ENCODE measurements at regions not wholly inside any gene's neighbourhood (a gene's known extent, or its start where the extent isn't known, plus 50 kb on each side); places are given as distances from the start of the nearest gene placed in this dataset.

DNA sequence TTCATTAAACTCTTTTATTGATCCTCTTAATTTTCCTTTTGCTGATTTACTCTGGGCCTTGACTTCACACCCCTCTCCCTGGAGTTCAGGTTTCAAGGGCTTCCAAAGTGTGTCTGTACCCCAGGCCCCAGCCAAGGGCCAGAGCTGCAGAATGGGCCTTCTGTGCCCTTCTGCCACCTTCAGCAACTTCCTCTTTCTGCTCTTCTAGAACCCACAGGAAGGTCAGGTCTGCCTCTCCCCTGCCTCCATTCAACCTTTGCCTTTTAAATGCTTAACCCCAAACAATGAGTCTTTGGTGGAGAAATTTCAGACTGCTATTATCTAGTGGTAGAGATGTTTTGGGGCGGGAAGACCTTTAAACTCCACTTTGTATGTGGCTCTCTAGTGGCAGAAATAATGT, 63.1 kb downstream of the TSN start:
- H3K27ac ChIP-seq, result no peak overlapping the region
- H3K4me3 ChIP-seq, result no peak overlapping the region
- no peaks in the 10 kb centered on the region for H3K27me3 ChIP-seq (replicated peaks; ENCODE audit: insufficient read depth)
- no peaks in the 10 kb centered on the region for H3K4me1 ChIP-seq (ENCODE audit: control insufficient read depth in 1 of 2, low read depth in 2 of 2)
- no peaks in the 10 kb centered on the region for H3K36me3 ChIP-seq
- no peaks in the 10 kb centered on the region for H3K9me3 ChIP-seq
- ATAC-seq (ENCODE audit: insufficient number of reproducible peaks, low FRiP score, low read depth), result no peak
- no peak for DNase-seq (ENCODE audit: low spot score)
- TF ChIP-seq, protein P1, sequence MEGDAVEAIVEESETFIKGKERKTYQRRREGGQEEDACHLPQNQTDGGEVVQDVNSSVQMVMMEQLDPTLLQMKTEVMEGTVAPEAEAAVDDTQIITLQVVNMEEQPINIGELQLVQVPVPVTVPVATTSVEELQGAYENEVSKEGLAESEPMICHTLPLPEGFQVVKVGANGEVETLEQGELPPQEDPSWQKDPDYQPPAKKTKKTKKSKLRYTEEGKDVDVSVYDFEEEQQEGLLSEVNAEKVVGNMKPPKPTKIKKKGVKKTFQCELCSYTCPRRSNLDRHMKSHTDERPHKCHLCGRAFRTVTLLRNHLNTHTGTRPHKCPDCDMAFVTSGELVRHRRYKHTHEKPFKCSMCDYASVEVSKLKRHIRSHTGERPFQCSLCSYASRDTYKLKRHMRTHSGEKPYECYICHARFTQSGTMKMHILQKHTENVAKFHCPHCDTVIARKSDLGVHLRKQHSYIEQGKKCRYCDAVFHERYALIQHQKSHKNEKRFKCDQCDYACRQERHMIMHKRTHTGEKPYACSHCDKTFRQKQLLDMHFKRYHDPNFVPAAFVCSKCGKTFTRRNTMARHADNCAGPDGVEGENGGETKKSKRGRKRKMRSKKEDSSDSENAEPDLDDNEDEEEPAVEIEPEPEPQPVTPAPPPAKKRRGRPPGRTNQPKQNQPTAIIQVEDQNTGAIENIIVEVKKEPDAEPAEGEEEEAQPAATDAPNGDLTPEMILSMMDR (IDR thresholded peaks at IDR 0.05), result no peak

DNA sequence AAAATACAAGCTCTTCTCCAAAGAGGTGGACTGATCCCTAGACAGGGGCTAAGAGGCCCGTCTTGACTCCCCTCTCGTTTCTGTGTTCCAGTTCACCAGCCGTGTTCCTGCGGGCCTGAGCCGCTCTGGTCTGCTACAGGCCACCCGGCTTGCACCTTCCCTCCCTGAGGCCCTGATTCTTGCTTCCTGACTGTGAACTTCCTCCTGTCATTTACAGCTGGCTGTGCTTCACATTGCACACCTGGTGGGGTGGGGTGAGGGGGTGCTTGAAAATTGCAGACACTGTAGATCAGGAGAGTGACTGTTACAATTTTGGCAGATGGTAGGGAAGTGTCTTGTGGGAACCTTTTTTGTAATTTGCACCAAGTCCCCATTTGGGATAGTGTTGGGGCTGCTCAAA, 64.4 kb downstream of the TSN start:
- Histone ChIP-seq H3K4me1 (ENCODE audit: control insufficient read depth in 1 of 2, low read depth in 2 of 2) (no peaks in the 10 kb centered on the region), H3K4me3 (no peak overlapping the region), H3K27me3 (replicated peaks; ENCODE audit: insufficient read depth) (no peaks in the 10 kb centered on the region), H3K36me3 (no peaks in the 10 kb centered on the region), H3K27ac (no peak overlapping the region), H3K9me3 (no peaks in the 10 kb centered on the region)
- DNase-seq (ENCODE audit: low spot score) (no peak), ATAC-seq (ENCODE audit: insufficient number of reproducible peaks, low FRiP score, low read depth) (no peak)
- TF ChIP-seq, protein P1 (IDR thresholded peaks at IDR 0.05), result no peak

DNA sequence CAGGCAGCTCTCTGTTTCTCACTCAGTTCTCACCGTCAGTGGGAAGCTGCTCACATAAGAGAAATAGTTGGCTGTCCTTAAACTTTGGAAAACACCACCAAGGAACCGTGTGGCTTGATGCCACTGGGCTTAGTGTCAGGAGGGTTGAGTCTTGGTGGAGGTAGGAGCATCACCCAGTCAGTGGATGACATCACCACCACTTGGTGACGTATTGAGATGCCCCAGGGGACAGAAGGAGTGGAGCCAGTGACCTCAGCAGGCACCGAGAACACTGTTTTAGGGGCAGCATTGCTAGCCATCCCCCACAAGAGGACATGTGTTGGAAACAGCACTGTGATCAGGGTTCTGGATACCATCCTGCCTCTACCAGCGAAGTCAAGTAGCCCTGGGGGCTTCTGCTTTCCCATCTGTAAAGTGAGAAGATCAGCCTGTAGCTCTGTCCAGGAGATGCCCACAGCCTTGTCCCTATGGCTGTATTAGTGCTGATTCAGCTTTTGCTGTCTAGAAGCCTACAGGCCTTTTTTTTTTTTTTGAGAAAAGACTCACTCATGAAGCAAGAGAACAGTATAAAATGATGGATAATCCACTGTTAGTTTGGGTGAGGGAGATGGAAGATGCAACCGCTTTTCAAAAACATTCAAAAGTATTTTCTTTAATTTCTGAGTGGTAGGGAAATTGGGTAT, 66.2 kb downstream of the TSN start:
- no peak for DNase-seq (ENCODE audit: low spot score)
- no peak for ATAC-seq (ENCODE audit: insufficient number of reproducible peaks, low FRiP score, low read depth)
- H3K4me3 ChIP-seq, result no peak overlapping the region

DNA sequence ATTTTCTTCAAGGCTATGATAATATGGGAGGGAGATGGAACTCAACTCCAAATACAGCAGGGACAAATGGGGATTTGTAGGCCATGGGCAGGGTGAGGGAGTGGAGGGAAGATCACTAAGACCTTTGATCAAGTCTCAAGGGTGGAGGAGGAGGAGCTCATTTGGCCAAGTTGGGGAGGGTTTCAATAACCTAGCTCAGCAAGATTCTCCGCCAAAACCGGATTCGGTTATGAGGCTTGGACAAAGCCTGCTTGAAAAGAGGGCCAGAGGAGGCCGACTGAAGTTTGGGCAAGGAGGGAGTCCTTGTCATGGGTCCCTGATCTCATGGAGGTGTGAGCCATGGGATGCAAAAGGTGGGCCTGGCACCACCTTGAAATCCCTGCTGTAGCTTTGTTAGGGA, 68.8 kb downstream of the TSN start:
- Histone ChIP-seq H3K27ac (no peak overlapping the region), H3K27me3 (replicated peaks; ENCODE audit: insufficient read depth) (no peaks in the 10 kb centered on the region), H3K9me3 (no peaks in the 10 kb centered on the region), H3K4me1 (ENCODE audit: control insufficient read depth in 1 of 2, low read depth in 2 of 2) (no peaks in the 10 kb centered on the region), H3K4me3 (no peak overlapping the region), H3K36me3 (no peaks in the 10 kb centered on the region)
- no peak for ATAC-seq (ENCODE audit: insufficient number of reproducible peaks, low FRiP score, low read depth)
- TF ChIP-seq, protein P1 (IDR thresholded peaks at IDR 0.05), result no peak
- DNase-seq (ENCODE audit: low spot score), result no peak

More for the DNA sequence above, 66.2 kb downstream of the TSN start:
- Histone ChIP-seq H3K9me3 (no peaks in the 10 kb centered on the region), H3K4me1 (ENCODE audit: control insufficient read depth in 1 of 2, low read depth in 2 of 2) (no peaks in the 10 kb centered on the region), H3K36me3 (no peaks in the 10 kb centered on the region), H3K27ac (no peak overlapping the region), H3K27me3 (replicated peaks; ENCODE audit: insufficient read depth) (no peaks in the 10 kb centered on the region)
- TF ChIP-seq, protein P1 (IDR thresholded peaks at IDR 0.05), result no peak

DNA sequence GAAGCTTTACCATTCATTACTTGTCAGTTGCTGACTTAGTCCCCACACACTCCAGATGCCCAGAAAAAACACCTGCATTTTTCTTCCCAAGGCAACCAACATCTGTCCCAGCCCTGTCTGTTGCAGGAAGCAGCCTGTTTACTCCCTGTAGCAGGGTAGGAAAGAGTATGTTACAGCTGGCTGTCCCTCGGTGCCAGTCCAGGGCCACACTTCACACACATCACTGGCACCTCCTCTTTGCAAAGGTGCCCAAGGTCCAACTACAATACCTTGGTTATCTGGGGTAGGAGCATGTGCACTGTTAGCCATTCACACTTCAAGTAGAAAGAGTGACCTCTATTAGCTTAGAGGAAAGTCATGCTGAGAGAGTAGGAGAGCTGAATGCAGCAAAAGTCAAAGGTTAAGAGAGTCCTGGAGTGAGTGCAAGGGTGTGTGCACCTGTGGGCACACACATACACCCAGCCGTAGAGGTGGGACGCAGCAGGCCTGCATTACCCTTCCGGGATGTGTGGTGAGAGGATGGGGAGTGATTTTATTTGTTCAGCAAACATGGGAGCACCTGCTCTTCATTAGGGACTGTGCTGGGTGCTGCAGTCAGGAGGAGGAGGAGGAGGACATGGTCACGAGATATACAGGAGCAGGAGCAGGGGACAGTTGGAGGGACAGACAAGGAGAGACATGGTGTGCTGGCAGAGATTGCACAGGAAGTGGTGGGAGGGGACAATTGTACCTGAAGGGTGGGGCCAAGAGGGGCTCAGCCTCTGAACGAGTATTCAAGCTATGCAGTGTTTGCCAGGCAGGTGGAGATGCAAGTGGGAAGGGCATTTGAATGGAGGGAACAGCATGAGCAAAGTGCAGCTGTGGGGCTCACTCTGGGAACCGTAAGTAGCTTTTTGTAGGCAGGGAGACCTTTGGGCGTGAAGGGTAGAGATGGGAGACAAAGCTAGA, 69.8 kb downstream of the TSN start:
- H3K9me3 ChIP-seq, result no peaks in the 10 kb centered on the region

More for the DNA sequence above, 69.8 kb downstream of the TSN start:
- DNase-seq (ENCODE audit: low spot score) (no peak), ATAC-seq (ENCODE audit: insufficient number of reproducible peaks, low FRiP score, low read depth) (no peak)
- Histone ChIP-seq H3K27me3 (replicated peaks; ENCODE audit: insufficient read depth) (no peaks in the 10 kb centered on the region), H3K4me3 (no peak overlapping the region), H3K36me3 (no peaks in the 10 kb centered on the region), H3K4me1 (ENCODE audit: control insufficient read depth in 1 of 2, low read depth in 2 of 2) (no peaks in the 10 kb centered on the region), H3K27ac (no peak overlapping the region)
- TF ChIP-seq, protein P1 (IDR thresholded peaks at IDR 0.05), result no peak
